Endothelial cell of umbilical vein (primary cell): ENCODE measurements at regions not wholly inside any gene's neighbourhood (a gene's known extent, or its start where the extent isn't known, plus 50 kb on each side); places are given as distances from the start of the nearest gene placed in this dataset.

Experiments used
- BruUV-seq: library from RNA; stranded (reverse); fragments of 400-500 nt; replicated peaks from 2 replicates; lab custom pipeline; 2021; lab: Mats Ljungman, UMichigan
- CTCF ChIA-PET: fragments of 300-600, 350-600 bp; sonication (Branson Sonifier 250); formaldehyde crosslinking; loops from one replicate; lab custom pipeline; 2021; ENCODE audit warnings: antibody characterized with exemption, inconsistent platforms; lab: Charles Lee
- POLR2A ChIA-PET: fragments of 300-600, 350-600 bp; sonication (Branson Sonifier 250); formaldehyde crosslinking; loops from one replicate; lab custom pipeline; 2021; ENCODE audit warnings: antibody characterized with exemption, inconsistent platforms; lab: Charles Lee
- DNase-seq: peaks from one replicate; pipeline ENCODE4 v3.0.0-alpha.2; 2011; ENCODE audit warnings: low read depth, low spot score
- FAIRE-seq: peaks from 2 replicates; lab custom pipeline; 2011; peaks lifted over from hg19 to GRCh38; lab: Jason Lieb, UNC
- H2AFZ ChIP-seq: 2 replicates; pipeline ENCODE4 v1.6.0; 2012; ENCODE audit warnings: low read depth, low read length, control low read depth, inconsistent platforms
- H3K27ac ChIP-seq: 2 replicates; pipeline ENCODE4 v1.5.1; 2011; ENCODE audit warnings: low read depth, mild to moderate bottlenecking, control low read depth, low read length, moderate library complexity; ENCODE audit not compliant: insufficient read depth
- H3K27me3 ChIP-seq, 2 experiments: 2 replicates each; pipeline versions ENCODE4 v1.6.0 to v1.6.1; 2011; ENCODE audit warnings: low read length in 2 of 2, mixed read lengths in 1 of 2; ENCODE audit not compliant: control insufficient read depth in 2 of 2, insufficient read depth in 2 of 2
- H3K36me3 ChIP-seq, 2 experiments: 2 replicates in 1 of 2; 3 replicates in 1 of 2; pipeline ENCODE4 v1.5.1; 2011; ENCODE audit warnings: low read length in 2 of 2, mild to moderate bottlenecking in 1 of 2, moderate library complexity in 1 of 2; ENCODE audit not compliant: control insufficient read depth in 2 of 2, insufficient read depth in 2 of 2; ENCODE audit errors: extremely low read depth in 1 of 2
- H3K4me1 ChIP-seq: 3 replicates; pipeline ENCODE4 v1.5.1; 2011; ENCODE audit warnings: mild to moderate bottlenecking, low read length; ENCODE audit not compliant: control insufficient read depth, insufficient read depth; ENCODE audit errors: extremely low read depth
- H3K4me2 ChIP-seq: 2 replicates; pipeline ENCODE4 v1.6.1; 2011; ENCODE audit warnings: low read length, control low read depth, mixed read lengths; ENCODE audit not compliant: insufficient read depth
- H3K4me3 ChIP-seq, 3 experiments: fragments of 200-600 bp in 1 of 3; sonication (generic), shearing (Covaris generic) in 1 of 3; replicated peaks in 1 of 3; 2 replicates each; pipeline ENCODE4 v1.5.1; 2011 to 2016; ENCODE audit warnings: control low read depth in 3 of 3, low read length in 3 of 3, mild to moderate bottlenecking in 2 of 3, inconsistent platforms in 1 of 3, low read depth in 1 of 3, moderate library complexity in 1 of 3; ENCODE audit not compliant: insufficient read depth in 1 of 3
- H3K79me2 ChIP-seq: 2 replicates; pipeline ENCODE4 v1.6.0; 2012; ENCODE audit warnings: low read length, inconsistent platforms; ENCODE audit not compliant: control insufficient read depth, insufficient read depth
- H3K9ac ChIP-seq: replicated peaks from 2 replicates; pipeline ENCODE3; 2011; ENCODE audit warnings: low read length, control low read depth; ENCODE audit not compliant: insufficient read depth; ENCODE audit errors: extremely low read depth
- H3K9me1 ChIP-seq: replicated peaks from 3 replicates; pipeline ENCODE4 v1.6.0; 2011; ENCODE audit warnings: mild to moderate bottlenecking, low read length; ENCODE audit not compliant: control insufficient read depth, insufficient read depth; ENCODE audit errors: extremely low read depth
- H3K9me3 ChIP-seq: replicated peaks from 2 replicates; pipeline ENCODE4 v1.5.1; 2012; ENCODE audit warnings: low read length, inconsistent platforms; ENCODE audit not compliant: control insufficient read depth, insufficient read depth
- H4K20me1 ChIP-seq: replicated peaks from 2 replicates; pipeline ENCODE3; 2011; ENCODE audit warnings: mild to moderate bottlenecking, low read length; ENCODE audit not compliant: control insufficient read depth, insufficient read depth; ENCODE audit errors: extremely low read depth
- EZH2 ChIP-seq: IDR thresholded peaks from 2 replicates; pipeline ENCODE4 v1.6.1; 2012; ENCODE audit warnings: borderline replicate concordance, low read depth, mild to moderate bottlenecking, moderate library complexity, low read length, inconsistent platforms; ENCODE audit not compliant: severe bottlenecking
- FOS ChIP-seq: IDR thresholded peaks from 2 replicates; pipeline ENCODE4 v1.6.1; 2011; ENCODE audit warnings: mild to moderate bottlenecking, low read length, moderate library complexity, borderline replicate concordance; ENCODE audit not compliant: insufficient read depth
- GATA2 ChIP-seq: IDR thresholded peaks from 2 replicates; pipeline ENCODE4 v1.7.0; 2011; ENCODE audit warnings: low read depth, mild to moderate bottlenecking, moderate library complexity, mixed read lengths, low read length; ENCODE audit not compliant: insufficient read length, insufficient read depth
- JUN ChIP-seq: IDR thresholded peaks from 2 replicates; pipeline ENCODE4 v1.6.1; 2011; ENCODE audit warnings: borderline replicate concordance, low read depth; ENCODE audit not compliant: insufficient read length, insufficient read depth
- MYC ChIP-seq: IDR thresholded peaks from one replicate; pipeline ENCODE4 v1.6.1; 2011; ENCODE audit warnings: mild to moderate bottlenecking, low read depth, low read length
- POLR2A ChIP-seq: IDR thresholded peaks from 2 replicates; pipeline ENCODE4 v1.6.1; 2012; ENCODE audit warnings: low read depth, mild to moderate bottlenecking, control low read depth, low read length
- POLR2AphosphoS5 ChIP-seq: IDR thresholded peaks from 2 replicates; pipeline ENCODE4 v1.6.1; 2012; ENCODE audit warnings: low read depth, mild to moderate bottlenecking, control low read depth, low read length, moderate library complexity; ENCODE audit not compliant: insufficient read depth
- dilution Hi-C: fragments of 300-500 bp; cut with MboI; formaldehyde crosslinking; loops from one replicate; pipeline ENCODE4 v1.15.0; 2019; ENCODE audit warnings: low sequenced_read_pairs; ENCODE audit not compliant: extremely low pct_ligation_motif_present
- intact Hi-C: fragments of 100-400 bp; cut with micrococcal nuclease; formaldehyde crosslinking; loops from one replicate; pipeline ENCODE4 v1.10.0; 2022
- TF ChIP-seq, protein P1 (sequence below), 2 donors: IDR thresholded peaks; 1 replicate in 1 of 2; 2 replicates in 1 of 2; pipeline ENCODE4 v1.5.1; 2011; ENCODE audit warnings: low read length in 2 of 2, mild to moderate bottlenecking in 2 of 2, moderate library complexity in 2 of 2, control low read depth in 1 of 2, inconsistent platforms in 1 of 2, low read depth in 1 of 2; ENCODE audit not compliant: insufficient read depth in 1 of 2; ENCODE audit errors: extremely low read depth in 1 of 2
- TF ChIP-seq, protein P2 (sequence below): IDR thresholded peaks from 2 replicates; pipeline ENCODE4 v1.6.1; 2011; ENCODE audit not compliant: insufficient read depth, insufficient read length

DNA sequence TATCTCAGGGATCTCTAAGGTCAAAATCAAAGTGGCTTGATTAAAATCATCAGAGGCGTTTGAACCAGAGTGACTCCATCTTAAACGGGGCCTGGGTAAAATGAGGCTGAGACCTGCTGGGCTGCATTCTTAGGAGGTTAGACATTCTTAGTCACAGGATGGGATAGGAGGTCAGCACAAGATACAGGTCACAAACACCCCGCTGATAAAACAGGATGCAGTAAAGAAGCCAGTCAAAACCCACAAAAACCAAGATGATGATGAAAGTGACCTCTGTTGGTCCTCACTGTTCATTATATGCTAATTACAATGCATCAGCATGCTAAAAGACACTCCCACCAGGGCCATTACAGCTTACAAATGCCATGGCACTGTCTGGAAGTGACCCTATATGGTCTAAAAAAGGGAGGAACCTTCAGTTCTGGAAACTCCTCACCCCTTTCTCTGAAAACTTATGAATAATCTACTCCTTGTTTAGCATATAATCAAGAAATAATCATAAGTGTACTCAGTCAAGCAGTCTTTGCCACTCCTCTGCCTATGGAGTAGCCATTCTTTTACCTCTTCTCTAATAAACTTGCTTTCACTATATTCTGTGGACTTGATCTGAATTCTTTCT lies 143.3 kb upstream of the SLCO3A1 start:
- dilution Hi-C loops, result no loop called here
- no peak overlapping the region for H3K27ac ChIP-seq
- H3K9me3 ChIP-seq, result no peaks in the 10 kb centered on the region
- no peaks in the 10 kb centered on the region for H3K79me2 ChIP-seq
- no peaks in the 10 kb centered on the region for H3K27me3 ChIP-seq
- no peak overlapping the region for H2AFZ ChIP-seq
- no peaks in the 10 kb centered on the region for H3K4me1 ChIP-seq
- POLR2A ChIA-PET, result no interaction called here
- no peaks in the 10 kb centered on the region for H3K36me3 ChIP-seq
- CTCF ChIA-PET, result no interaction called here
- H3K9ac ChIP-seq, result no peak overlapping the region
- FAIRE-seq (no peak), DNase-seq (no peak)
- BruUV-seq, result no TSS peak
- intact Hi-C loops, result no loop called here
- H4K20me1 ChIP-seq, result no peaks in the 10 kb centered on the region
- no peak overlapping the region for H3K4me3 ChIP-seq
- H3K4me2 ChIP-seq, result no peak overlapping the region
- H3K9me1 ChIP-seq, result no peaks in the 10 kb centered on the region
- TF ChIP-seq GATA2 (no peak), MYC (no peak), FOS (no peak), JUN (no peak), EZH2 (no peak), POLR2AphosphoS5 (no peak), POLR2A (no peak)
- TF ChIP-seq, protein P1, sequence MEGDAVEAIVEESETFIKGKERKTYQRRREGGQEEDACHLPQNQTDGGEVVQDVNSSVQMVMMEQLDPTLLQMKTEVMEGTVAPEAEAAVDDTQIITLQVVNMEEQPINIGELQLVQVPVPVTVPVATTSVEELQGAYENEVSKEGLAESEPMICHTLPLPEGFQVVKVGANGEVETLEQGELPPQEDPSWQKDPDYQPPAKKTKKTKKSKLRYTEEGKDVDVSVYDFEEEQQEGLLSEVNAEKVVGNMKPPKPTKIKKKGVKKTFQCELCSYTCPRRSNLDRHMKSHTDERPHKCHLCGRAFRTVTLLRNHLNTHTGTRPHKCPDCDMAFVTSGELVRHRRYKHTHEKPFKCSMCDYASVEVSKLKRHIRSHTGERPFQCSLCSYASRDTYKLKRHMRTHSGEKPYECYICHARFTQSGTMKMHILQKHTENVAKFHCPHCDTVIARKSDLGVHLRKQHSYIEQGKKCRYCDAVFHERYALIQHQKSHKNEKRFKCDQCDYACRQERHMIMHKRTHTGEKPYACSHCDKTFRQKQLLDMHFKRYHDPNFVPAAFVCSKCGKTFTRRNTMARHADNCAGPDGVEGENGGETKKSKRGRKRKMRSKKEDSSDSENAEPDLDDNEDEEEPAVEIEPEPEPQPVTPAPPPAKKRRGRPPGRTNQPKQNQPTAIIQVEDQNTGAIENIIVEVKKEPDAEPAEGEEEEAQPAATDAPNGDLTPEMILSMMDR (IDR thresholded peaks at IDR 0.05; ENCODE audit: extremely low read depth in 1 of 2, insufficient read depth in 1 of 2, low read depth in 1 of 2, low read length in 2 of 2), result no peak
- TF ChIP-seq, protein P2, sequence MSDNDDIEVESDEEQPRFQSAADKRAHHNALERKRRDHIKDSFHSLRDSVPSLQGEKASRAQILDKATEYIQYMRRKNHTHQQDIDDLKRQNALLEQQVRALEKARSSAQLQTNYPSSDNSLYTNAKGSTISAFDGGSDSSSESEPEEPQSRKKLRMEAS, result no peak
